AG08395 (cell line): ENCODE measurements at regions not wholly inside any gene's neighbourhood (a gene's known extent, or its start where the extent isn't known, plus 50 kb on each side); places are given as distances from the start of the nearest gene placed in this dataset.
"Not testable (repeated sequence)": the region's sequence is repeated elsewhere in the genome, so short reads cannot be mapped to it uniquely, and the experiment has no call there.

ENCODE experiments used
- DNase-seq: peaks from one replicate; pipeline ENCODE4 v3.0.0; 2012; ENCODE audit warnings: mixed read lengths, low spot score

DNA sequence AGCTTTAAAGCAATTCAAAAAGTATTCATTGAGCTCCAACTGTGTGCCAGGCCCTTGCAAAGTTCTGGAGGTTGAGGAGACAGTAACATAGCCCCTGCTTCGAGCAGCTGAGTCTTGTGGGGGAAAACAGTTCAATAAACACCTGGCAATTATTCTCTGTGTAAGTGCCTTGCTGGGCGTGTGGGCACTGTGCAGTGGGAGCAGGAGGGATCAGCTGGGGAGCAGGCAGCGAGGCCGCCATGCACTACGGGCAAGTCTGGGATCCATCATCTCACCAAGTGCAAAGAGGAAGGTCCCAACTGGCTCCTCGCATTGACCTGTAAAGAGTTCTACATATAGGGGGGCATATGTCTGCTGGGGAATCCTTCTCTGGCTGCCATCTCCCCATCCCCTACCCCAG lies 342.2 kb upstream of the HS6ST1 start:
- no peak for DNase-seq

DNA sequence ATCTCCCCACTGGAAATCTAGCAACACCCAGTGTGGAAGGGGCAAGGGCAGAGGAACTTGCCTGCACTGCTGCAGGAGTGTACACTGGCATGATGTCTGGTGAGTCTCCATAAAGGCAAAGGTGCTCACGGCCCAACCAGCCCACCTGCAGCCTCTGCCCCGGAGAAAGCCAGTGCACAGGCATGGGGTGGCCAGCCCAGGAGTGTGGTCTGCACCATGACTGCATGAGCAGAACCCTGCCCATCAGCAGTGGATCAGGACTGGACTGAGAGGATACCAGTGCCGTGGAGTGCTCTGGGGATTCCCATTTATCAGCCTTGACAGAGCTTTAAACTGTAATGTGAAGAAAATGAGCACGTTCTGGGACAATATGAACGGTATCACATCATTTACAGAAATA lies 342.6 kb upstream of the HS6ST1 start:
- DNase-seq, result no peak

DNA sequence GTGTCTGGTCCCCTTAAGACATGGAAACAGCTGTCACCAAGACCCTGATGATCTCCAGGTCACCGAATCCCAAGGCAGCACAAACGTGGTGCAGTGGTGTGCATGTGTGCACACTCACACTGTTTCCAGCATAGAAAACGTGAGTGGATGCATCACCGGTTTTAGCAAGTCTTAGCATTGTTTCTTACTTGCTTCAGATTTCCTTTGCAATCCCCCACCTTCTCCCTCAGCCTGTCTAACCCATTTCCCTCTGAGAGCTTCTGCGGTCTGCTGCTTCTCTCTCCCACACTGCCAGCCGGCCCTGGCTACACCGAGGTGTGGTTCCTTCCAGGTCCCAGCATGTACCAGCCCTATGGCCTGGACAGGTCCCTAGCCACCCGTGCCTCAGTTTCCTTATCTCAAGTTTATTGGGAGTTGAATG lies 343.4 kb upstream of the HS6ST1 start:
- DNase-seq, result no peak

DNA sequence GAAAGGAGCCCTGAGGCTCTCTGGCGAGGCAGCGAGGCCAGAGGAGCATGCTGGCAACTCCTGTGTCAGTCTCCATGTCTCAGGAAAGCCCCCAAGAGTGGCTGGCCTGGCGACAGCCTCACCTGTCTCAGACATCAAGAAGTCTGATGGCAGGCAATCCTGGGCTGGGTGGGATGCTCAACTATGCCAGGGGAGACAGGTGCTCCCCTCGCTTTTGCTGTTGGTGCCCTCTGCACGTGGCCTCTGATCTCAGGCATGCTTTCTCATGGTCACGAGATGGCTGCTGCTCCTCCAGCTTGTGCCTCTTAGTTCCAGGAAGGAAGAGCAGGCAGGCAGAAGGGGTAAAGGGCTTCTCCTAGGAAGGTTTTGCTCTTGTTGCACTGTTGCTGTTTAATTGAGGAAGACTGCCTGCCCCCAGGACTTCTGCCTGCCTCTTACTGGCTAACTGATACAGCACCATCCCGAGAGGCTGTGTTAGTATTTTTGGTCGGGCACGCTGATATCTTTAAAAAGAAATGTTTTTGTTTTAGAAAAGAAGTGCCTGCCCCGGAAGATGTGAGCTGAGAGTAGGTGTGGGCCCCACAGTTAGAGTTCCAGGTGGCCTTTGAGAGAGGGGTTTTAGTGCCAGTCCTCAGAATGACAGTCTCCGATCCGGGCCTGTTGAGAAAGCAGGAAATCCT lies 344.8 kb upstream of the HS6ST1 start:
- no peak for DNase-seq

DNA sequence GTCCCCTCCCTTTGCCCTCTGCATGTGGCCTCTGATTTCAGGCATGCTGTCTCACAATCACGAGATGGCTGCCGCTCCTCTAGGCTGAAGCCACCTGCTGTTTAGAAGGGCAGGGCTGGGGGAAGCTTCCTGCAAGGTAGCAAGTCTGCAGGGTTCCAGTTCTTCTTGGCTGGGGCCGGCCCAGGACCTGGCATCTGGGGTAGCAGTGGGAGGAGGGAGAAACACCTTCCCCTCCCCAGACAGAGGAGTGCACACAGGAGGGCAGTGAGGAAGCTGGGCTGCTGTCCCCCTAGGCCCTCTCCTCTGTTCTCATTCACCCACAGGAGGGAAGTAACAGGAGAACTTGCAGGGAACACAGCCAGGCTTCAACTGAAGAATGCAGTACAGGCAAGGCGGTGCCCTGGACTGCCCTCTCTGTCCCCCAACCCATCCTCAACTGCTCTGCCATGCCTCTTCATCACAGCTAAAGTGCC lies 345.9 kb upstream of the HS6ST1 start:
- no peak for DNase-seq

DNA sequence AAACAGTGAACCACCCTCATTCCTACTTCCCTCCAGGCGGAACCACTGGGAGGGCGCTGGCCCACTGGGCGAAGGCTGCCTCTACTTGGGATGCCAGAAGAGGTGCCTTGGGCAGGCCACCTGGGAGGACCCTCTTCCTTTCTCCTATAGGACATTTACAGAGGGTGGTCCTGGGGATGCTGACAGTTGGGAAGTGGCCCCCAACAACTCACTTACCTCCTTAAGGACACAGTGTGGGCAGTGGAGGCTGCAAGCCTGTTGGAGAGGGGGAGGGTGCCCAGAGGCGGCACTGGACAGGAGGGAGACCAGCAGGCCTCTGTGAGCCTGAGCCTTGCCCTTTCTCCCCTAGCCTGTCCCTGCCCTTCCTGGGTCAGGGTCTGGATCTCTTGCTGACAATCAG lies 346.4 kb upstream of the HS6ST1 start:
- DNase-seq, result no peak

DNA sequence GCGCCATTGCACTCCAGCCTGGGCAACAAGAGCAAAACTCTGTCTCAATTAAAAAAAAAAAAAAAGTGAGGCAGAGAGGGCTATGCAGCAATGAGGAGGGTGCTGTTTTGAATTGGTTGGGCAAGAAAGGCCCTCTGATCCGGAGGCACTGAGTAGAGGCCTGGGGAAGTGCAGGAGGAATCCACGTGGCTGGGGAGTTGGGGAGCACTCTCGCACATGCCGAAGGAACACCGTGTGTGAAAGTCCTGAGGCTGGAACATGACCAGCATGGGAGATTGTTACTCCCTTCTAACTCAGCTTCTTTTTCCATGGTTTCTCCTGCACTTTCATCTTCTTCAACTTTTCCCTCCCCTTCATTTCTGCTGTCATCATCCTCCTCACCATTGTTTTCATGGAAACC lies 347.9 kb upstream of the HS6ST1 start:
- no peak for DNase-seq

DNA sequence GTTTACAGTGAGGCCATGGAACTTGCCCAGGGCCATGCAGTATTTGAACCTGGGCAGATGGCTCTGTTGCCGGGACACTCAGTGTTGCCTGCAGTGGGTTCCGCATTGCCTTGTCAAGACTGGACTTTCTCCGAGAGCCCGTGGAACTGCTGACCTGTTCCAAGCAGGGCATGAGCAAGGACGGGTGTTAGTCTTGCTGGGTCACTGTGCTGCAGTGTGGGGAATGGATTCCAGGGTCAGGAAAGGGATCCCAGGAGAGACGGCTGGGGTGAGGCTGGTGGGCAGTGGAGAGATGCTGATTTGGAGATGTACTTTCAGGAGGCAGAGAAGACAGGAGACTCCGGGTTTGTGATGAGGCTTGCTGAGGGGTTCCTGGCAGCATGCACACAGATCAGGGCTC lies 348.7 kb upstream of the HS6ST1 start:
- no peak for DNase-seq

DNA sequence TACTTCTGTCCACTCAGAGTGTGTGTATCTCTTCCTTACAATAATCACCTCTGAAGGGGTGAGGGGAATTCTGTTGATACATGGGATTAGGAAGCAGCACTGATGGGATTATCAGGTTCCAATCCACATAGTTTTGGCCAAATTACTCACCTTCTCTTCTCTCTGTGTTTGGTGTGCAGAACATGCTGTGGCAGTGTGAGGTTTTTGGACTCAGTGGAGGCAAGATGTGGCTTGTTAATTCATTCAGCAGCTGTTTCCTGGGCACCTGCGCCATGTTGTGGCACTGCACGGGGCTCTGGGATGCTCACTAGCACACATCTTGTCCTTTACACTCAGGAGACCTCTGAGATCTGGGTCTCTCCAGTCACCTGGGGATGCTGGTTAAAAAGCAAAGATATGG lies 350.3 kb upstream of the HS6ST1 start:
- no peak for DNase-seq

DNA sequence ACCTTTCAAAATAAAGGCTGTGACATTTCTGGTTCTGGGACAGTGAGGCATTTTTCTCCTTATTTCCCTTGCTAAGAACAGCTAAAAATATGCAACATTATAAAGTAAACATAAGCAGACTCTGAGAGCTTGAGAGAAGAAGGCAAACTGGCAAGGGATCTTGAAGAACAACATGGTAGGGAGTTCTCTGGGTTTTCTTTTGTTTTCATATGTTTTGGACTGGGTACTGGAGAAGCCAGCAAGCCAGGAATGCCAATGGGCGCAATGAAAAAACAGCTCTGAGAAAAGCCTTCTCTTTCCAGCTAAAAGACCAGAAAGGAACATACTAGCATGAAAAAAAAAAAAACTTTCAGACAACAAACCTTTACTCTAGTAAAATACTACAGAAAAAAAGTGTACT lies 351.4 kb upstream of the HS6ST1 start:
- no peak for DNase-seq

DNA sequence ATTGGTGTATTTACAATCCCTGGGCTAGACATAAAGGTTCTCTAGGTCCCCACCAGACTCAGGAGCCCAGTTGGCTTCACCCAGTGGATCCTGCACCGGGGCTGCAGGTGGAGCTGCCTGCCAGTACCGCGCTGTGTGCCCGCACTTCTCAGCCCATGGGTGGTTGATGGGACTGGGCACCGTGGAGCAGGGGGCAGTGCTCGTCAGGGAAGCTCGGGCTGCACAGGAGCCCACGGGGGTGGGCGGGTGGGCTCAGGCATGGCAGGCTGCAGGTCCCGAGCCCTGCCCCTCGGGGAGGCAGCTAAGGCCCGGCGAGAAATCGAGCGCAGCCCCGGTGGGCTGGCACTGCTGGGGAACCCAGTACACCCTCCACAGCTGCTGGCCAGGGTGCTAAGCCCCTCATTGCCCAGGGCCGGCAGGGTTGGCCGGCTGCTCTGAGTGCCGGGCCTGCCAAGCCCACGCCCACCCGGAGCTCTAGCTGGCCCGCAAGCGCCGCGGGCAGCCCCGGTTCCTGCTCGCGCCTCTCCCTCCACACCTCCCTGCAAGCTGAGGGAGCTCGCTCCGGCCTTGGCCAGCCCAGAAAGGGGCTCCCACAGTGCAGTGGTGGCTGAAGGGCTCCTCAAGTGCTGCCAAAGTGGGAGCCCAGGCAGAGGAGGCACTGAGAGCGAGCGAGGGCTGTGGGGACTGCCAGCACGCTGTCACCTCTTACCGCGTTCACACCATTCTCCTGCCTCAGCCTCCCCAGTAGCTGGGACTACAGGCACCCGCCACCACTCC lies 353.5 kb upstream of the HS6ST1 start:
- DNase-seq, result not testable (repeated sequence)

DNA sequence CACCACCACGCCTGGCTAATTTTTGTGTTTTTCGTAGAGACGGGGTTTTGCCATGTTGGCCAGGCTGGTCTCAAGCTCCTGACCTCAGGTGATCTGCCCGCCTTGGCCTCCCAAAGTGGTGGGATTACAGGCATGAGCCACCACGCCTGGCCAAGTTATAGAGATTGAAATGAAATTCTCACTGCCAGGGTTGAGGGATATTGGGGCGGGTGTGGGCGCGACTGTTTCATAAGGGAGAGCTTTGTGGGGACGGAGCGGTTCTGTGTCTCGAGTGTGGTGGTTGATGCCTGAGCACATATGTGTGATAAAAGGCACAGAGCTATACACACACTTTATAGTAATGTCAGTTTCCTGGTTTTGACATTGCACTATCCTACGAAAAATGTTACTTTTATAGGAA lies 361.0 kb upstream of the HS6ST1 start:
- DNase-seq, result not testable (repeated sequence)

DNA sequence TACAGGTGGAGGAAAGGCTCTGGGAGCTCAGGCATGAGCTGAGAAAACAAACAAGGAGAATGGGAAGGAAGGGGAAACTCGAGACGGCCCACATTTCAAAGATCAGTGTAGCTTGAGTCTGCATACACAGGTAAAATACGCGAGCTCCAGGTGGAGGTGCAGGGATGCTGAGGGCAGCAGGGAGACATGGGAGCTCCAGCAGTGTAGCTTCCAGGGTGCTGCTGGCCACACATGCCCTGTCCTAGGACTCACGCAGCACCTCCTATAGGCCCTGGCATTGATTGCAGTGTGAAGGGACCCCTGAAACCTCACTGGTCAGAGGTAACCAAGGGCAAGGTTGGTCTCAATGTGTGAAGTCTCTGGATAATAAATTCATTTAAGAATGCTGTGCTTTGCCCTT lies 362.8 kb upstream of the HS6ST1 start:
- no peak for DNase-seq

DNA sequence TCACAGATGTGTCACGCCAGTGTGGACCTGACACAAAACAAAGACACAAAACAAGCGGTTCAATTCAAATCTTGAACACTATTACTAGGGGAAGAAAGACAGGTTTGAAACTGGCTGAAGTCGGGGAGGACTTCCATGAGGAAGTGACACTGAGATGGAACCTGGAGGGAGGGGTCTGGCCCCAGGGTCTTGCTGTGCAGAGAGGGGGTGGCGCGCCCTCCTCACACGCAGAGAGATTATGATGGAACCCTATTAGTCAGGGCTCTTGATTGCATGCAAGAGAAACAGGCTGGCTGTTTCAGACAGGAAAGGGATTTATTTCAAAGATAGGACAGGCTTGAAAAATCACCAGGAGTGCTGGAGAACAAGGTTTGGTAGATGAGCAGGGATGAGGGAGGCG lies 363.6 kb upstream of the HS6ST1 start:
- DNase-seq, result no peak

DNA sequence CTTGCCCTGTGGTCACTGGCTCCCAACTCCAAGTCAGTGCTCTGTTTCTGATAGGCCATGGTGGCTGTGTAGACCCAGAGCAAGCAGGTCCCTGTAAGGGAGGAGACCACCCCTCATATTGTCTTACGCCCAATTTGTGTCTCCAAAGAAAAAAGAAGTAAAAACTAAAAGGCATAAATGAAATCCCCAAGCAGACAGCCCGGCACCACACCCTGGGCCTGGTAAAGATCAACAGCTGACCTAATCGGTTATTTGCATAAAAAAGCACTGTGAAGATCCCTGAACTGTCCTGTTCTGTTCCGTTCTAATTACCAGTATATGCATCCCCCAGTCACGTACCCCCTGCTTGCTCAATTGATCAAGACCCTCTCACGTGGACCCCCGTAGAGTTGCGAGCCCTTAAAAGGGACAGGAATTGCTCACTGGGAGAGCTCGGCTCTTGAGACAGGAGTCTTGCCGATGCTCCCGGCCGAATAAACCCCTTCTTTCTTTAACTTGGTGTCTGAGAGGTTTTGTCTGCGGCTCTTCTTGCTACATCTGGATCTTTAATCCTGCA lies 364.1 kb upstream of the HS6ST1 start:
- no peak for DNase-seq

DNA sequence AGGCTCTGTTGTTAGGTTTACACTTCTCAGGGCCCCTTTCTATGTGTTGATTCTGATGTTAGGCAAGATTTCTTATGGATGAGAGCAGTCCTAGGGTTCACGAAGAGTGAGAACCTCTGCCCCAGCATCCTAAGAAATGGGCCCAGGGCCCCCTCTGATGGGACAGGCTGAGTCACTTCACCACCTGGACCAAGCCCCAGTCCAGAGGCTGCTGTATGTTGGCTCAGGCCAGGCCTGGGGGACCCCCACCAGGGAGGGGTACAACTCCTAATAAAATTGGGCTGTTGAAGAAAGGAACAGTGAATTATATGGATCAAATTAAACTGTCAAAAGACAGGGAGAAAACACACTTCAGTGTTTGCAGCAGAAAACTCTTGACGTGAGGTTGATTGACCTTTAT lies 365.9 kb upstream of the HS6ST1 start:
- no peak for DNase-seq

DNA sequence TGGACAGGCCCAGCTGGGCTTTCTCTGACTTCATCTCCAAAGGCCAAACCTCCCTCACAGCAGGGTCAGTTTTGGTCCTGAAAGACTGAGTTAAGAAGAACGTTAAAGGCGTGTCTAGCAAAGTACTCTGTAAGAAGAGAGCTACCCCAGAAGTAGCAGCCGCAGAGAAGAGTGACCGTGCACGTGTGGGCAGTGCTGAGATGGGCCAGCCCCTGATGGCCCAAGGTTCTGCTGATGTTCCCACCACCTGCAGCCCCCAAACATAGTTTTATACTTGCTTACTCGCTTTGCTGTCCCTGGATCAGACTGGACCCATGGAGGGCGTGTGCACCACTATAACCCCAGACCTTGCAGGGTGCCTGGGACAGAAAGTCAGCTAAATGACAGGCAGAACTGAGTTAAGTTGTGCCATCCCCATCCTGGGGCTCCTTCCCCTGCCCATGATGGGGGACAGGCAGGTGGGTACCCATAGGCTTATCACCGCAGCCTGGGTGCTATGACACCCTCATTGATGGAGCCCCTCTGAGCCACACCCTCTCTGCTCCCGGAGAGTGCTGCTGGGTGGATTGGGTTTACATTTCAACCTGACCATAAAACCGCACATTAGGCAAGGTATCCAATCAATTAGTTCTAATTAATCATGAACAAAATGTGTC lies 367.3 kb upstream of the HS6ST1 start:
- no peak for DNase-seq

DNA sequence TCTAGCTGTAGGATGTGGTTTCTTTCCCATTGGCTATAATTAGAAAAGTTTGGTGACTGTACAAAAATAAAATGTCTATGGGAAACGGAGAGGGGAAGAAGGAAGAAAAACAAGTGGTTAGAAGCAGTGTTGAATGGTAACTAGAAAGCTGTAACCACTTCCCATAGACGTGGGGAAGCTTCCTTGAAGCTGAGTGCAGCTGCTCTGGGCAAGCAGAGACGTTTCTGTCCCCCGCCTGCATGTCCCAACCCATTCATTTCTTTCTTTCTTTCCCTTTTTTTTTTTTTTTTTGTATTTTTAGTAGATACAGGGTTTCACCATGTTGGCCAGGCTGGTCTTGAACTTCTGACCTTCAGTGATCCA lies 367.8 kb upstream of the HS6ST1 start:
- no peak for DNase-seq

DNA sequence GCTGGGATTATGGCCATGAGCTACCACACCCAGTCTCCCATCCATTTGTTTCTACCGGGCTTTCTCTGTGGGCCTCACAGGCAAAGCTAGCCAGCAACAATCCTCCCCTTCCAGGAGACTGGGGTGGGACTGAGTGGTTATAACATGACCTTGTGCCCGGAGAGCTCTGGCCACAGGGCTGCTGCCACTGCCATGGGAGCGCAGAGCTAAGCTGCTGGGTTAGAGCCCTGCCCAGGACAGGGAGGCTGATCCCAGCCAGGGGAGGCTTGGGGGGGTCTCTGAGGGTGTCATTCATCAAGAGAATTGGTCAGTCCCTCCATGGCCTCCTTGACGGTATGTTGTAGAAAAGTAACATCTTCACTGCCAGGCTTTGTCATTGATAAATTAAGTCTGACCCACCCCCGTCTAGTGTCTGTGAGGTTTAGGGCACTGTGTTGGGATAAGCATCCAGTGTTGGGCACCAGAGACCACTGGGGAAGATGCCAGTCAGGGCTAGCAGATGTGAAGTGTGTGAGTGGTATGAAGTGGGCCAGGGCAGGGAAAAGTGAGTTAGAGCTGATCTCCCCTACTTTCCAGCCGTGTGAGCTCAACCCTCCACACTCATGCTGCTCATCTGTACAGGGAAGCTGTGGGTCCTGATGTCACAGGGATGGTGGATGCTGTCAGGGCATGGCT lies 368.4 kb upstream of the HS6ST1 start:
- DNase-seq, result no peak

DNA sequence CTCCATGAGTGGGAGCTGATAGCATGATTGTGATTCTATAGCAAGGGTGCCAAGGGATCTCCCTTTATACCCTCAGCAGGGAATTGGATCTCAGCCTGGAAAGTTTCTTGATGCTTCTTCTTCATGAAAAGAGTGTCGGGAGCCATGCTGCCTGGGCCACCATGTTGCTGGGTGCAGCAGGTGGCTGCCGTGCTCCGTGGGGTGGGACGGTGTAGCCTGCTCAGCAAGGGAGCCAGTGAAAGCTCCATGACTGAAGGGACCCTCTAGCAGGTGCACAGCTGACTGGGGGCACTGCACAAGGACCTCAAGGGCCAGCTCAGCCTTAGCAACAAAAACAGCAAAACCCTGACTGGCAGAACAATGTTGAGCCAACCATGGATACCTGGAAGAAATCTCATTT lies 368.9 kb upstream of the HS6ST1 start:
- DNase-seq, result no peak

DNA sequence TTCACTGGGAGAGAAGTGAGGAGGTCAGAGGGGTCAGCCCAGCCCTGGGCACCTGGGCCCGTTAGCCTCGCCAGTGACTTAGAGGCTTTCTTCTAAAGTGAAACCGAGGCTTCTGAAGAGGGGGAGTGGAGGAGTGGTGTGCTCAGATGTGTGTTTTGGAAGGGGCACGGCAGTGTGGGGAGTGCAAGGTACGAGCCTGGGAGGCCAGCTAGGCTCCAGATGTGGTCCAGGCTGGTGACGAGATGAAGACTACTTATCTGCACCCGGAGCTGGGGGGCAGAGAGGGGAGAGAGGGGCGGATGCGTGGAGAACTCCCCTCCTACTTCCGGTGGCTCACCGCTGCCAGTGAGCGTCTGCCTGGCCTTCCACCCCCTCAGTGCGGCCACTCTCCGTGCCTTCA lies 371.3 kb upstream of the HS6ST1 start:
- no peak for DNase-seq

DNA sequence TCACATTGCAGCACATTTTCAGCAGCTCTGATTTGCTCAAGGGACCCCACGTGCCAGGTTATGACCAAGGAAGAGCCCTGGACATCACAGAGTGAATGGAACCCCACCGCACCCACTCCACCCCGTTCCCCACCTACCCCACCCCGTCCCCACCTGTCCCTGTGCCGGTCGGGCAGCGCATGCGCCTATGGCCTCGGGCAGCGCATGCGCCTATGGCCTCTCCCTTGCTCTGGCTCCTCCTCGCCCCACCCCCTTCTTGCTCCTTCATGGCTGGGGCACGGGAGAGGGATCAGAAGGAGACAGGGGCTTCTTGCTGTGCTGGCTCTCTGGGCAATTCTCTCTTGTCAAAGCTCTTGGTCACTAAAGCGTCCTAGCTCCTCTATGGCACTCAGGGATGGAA lies 371.8 kb upstream of the HS6ST1 start:
- no peak for DNase-seq
